Stimulated activated CD4-positive, alpha-beta T cell treated with anti-CD3 and anti-CD28 coated beads, Interleukin-4, amount 100 ng/mL, for 1 hour (primary cell): ENCODE measurements at regions not wholly inside any gene's neighbourhood (a gene's known extent, or its start where the extent isn't known, plus 50 kb on each side); places are given as distances from the start of the nearest gene placed in this dataset.

ENCODE experiments used
- DNase-seq: peaks from one replicate; pipeline ENCODE4 v3.0.0-alpha.2; 2020

DNA sequence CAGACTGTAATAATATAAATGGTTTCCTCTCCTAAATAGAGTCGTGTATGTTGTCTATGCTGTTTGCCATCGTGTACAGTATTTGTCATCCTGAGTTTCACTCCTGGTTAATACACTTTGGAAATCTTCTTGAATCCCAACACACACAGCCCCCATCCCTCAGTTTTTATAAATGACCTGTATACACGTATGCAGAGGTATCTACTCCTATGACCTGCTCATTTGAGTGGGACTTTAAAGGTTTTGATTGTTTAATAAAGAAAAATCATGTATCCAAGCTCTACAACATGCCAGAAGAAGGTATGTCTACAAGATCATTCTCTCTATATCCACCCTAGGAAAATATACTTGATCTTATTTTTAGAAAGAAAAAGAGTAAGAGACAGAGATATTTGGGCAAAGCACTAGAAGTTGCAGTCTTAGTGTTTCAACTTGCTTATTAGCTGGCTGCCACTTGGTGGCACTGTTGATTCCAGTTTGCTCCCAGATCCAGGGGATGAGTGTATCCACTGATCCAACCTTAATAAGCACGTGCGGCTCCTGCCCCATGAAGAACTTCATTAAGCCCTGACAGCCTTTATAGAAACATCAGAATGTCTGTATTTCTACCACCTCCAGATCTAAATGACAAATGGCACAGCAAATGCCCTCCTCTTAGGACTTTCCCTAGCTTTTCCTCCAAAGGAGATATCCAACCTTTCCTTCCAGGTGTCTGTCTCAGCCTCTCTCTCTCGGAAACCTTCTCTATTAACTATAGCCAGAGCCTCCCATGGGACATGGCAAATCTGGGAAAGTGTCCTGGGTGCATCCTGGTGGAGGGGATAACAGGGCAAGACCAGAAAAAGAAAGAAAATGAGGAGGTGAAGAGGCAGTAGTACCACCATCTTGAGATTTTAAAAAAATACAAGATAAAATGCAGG is 181.6 kb upstream of the NEBL start:
- peak; percentile 6 for DNase-seq

DNA sequence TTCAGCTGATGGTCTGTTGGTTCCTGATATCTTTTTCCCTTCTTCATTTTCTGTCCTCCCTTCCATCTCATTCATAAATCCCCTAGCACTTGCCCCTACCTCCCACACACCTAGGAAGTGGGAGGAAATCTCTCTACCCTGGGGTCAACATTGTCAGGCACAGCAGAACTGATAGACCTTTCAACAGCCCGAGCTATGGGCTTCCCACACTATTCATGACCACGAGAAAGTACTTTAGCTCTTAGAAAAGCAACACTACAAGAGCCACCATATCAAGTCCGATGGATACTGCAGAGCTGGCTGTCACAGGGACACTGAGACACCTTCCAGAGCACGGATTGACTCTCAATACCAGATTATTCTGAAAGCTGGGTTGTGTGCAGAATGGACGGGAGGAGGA is 180.6 kb upstream of the NEBL start:
- no peak for DNase-seq

- DNase-seq = no peak
These were observed 179.3 kb upstream of the NEBL start for GRCh38 chr10:21076381-21076780.

GRCh38 chr10:21075880-21076279 is 178.8 kb upstream of the NEBL start:
- no peak for DNase-seq

DNA sequence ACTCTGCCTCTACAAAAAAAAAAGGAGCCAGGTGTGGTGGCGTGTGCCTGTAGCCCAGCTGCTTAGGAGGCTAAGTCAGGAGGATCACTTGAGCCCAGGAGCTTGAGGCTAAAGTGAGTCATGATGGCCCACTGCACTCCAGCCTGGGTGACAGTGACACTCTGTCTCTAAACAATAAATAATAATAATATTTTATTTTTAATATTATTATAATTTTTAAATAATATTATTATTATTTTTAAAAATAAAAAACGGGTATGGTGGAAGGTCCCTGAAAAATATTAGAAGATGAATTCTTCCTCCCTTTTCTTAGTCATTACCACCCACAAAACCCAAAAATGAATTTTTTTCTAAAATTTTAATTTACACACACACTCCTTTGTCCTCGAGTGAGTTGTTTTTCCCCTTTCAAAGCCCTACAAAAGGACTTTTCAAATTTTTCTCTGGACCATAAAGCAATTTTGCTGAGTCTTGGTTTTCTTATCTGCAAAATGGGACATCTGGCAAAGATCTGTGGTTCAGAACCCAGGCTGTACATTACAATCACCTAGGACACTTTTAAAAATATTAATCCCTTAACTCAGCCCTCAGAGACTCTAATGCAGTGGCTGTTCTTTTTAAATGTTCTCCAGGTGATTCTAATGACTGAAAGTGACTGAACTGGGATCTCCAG is 174.0 kb upstream of the NEBL start:
- no peak for DNase-seq

GRCh38 chr10:21069929-21070700 is 173.0 kb upstream of the NEBL start:
- DNase-seq = no peak

DNA sequence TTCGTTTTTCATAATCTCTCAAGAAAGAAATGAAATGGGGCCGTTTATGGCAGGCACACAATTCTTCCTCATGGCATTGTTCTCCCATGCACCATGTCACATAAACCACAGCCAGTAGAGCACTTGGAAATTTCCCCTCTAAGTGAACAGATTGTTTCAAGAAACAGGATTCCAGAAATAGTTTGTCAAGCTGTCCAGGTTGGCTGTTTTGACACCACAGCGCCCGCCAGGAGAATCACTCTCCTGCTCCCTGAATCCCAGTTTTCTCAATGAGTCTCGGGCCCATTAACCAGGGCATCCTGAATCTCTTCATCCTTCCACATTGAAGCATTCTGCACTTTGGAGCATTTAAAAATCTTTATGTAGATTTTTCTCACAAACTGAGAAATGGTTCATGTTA is 172.2 kb upstream of the NEBL start:
- DNase-seq = no peak

DNA sequence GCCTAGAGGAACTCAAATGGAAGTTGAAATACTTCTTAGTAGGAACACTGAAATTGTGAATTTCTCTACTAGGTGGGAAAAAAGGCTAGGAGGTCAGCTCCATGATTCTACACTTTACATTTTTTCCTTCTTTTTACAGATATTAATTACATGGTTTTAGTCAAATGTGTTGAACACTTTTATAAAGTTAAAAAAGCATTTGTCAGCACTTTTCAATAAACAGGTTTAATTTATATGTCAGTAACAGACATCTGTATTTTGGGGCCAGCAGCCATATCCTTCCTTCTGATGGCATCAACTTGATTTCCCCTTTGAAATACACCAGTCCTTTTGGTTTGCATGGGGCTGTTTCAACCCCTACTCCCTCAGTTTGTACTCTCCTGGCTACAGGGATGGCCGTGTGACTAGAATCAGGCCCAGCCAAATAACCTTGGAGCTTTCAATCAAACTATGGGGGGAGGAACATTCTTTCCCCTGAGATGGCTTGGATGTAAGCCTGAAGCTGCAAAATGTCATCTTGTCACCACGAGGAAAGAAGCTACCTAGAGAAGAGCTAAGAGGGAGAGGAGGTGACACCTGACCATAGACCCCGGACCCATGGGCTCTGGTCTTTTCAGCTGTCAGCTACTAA is 171.0 kb upstream of the NEBL start:
- DNase-seq = no peak

GRCh38 chr10:21065621-21066248 is 168.6 kb upstream of the NEBL start:
- DNase-seq = no peak

DNA sequence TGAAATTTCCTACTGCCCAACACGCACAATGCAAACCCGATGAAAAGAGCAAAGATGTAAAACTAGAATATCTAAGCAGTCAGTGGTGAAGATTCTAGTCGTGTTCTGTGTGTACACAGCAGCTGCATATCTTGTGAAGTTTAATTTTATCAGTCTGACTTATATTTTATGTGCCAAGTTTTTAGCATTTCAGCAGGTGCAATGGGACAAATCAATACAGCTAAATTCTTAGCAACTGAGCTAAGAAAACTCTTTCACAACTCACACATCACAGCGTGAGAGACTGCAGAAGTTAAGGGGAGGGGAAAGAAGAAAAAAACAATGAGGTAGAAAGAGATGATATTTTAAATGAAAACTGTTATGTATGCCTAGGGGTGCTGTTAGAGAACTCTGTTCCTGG is 164.9 kb upstream of the NEBL start:
- no peak for DNase-seq

GRCh38 chr10:21061184-21061583 is 164.1 kb upstream of the NEBL start:
- no peak for DNase-seq

- no peak for DNase-seq
These were observed 163.5 kb upstream of the NEBL start for GRCh38 chr10:21060626-21061025.

GRCh38 chr10:21057989-21058388 is 160.9 kb upstream of the NEBL start:
- DNase-seq = no peak

DNA sequence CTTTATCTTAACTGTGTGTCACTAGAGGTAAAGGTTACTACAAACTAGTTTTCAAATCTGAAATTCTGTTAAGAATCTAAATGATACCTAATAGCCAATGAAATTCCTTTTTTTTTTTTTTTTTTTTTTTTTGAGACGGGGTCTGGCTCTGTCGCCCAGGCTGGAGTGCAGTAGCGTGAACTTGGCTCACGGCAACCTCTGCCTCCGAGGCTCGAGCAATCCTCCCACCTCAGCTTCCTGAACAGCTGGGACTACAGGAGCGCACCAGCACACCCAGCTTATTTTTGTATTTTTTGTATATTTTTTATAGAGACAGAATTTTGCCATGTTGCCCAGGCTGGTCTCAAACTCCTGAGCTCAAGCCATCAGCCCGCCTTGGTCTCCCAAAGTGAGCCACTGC is 160.3 kb upstream of the NEBL start:
- DNase-seq = no peak

DNA sequence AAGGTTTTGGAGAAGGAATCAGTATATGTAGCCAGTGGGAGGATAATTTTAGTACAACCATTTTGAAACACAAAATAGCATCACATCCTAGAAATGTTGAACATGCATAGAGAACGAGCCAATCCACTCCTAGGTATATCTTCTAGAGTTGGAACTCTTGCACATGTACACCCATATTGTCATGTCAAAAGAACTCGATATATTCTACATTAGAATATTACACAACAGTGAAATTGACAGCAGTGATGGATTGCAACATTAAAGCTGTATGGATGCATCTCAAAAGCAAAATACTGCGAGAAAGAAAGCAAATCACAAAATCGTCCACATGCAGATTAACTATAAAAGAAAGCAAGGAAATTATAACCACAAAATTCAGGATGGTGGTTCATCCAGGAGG is 159.3 kb upstream of the NEBL start:
- no peak for DNase-seq

- no peak for DNase-seq
These were observed 158.4 kb upstream of the NEBL start for GRCh38 chr10:21055339-21056135.

- DNase-seq = no peak
These were observed 157.0 kb upstream of the NEBL start for GRCh38 chr10:21053953-21054690.

GRCh38 chr10:21052709-21053104 is 155.6 kb upstream of the NEBL start:
- DNase-seq = no peak

DNA sequence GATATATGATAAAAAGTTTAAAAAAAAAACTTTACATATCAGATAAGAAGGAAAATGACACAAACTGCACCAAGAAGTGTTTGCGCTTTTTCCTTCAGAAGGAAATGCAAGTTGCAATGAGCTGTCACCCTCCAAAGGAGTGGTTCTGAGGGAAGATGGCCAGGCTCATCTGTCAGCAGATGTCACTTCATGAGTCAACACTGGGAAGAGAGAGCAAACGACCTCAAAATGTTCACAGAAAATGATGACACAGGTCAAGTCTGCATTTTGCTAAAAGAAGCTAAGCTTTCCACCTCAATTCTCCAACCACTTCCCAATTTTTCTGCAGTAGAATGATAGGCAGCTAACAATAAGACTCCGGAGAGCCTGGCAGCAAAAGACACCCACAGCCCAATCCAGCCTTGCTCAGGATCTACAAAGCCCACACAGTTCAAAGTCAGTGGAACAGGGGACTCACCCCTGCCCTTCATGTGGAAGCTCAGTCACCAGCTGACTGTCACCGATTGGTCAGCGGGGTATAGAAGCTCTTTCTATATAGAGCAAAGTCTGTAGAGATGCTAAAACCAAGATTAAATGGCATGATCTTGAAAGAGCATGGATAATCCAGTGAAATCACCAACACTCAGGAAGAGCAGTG is 155.1 kb upstream of the NEBL start:
- no peak for DNase-seq

GRCh38 chr10:21049482-21049881 is 152.4 kb upstream of the NEBL start:
- DNase-seq = no peak

GRCh38 chr10:21048068-21048467 is 151.0 kb upstream of the NEBL start:
- no peak for DNase-seq
